ENCODE measurements at regions not wholly inside any gene's neighbourhood (a gene's known extent, or its start where the extent isn't known, plus 50 kb on each side); places are given as distances from the start of the nearest gene placed in this dataset.
"Not testable (repeated sequence)": the region's sequence is repeated elsewhere in the genome, so short reads cannot be mapped to it uniquely, and the experiment has no call there.

DNA sequence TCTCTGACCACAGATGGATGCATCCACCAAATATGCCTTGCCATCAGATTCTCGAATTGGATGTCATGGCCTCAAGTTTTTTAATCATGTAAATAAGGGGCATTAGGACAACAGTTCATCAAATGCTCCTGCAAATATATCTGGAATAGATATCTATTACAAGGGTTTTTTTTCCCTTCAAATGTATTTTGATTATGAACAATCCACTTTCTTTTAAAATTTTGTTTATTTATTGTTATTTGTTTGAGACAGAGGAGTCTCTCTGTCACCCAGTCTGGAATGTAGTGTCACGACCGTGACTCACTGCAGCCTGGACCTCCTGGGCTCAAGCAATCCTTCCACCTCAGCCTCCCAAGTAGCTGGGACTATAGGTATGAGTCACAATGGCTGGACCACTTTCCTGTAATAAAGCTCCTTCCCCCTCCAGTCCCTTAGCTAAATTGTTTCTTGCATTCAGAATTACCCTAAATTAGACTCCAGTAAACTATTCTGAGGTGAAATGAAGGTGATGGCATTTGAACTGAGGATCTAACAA, 1412.1 kb downstream of the EFNA5 start:
- no peaks in the 10 kb centered on the region for H3K4me1 ChIP-seq
- peaks cover 0 to 11% (median 0%) of the 10 kb centered on the region in 11 donors for H3K9me3 ChIP-seq
- TF ChIP-seq, protein P1, sequence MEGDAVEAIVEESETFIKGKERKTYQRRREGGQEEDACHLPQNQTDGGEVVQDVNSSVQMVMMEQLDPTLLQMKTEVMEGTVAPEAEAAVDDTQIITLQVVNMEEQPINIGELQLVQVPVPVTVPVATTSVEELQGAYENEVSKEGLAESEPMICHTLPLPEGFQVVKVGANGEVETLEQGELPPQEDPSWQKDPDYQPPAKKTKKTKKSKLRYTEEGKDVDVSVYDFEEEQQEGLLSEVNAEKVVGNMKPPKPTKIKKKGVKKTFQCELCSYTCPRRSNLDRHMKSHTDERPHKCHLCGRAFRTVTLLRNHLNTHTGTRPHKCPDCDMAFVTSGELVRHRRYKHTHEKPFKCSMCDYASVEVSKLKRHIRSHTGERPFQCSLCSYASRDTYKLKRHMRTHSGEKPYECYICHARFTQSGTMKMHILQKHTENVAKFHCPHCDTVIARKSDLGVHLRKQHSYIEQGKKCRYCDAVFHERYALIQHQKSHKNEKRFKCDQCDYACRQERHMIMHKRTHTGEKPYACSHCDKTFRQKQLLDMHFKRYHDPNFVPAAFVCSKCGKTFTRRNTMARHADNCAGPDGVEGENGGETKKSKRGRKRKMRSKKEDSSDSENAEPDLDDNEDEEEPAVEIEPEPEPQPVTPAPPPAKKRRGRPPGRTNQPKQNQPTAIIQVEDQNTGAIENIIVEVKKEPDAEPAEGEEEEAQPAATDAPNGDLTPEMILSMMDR (IDR thresholded peaks at IDR 0.05): no peak

DNA sequence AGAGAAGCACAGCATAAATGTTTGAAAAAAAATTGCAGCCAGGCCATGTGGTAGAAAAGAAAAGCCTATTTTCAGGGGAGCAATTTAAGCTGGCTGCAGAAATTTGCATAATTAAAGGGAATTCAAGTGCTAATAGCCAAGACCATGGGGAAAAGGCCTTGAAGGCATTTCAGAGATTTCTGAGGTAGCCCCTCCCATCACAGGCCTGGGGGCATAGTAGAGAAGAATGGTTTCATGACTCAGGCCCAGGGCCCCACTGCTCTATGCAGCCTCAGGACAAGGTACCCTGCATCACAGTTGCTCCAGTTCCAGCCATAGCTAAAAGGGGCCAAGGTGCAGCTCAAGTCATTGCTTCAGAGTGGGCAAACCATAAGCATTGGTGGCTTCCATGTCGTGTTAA, 1416.0 kb downstream of the EFNA5 start:
- 74 to 81% methylated on average over 1 of the region's 1 CpG for WGBS, 2 donors
- DNase-seq (no peak), ATAC-seq (no peak)
- H3K27me3 ChIP-seq: no peaks in the 10 kb centered on the region
- TF ChIP-seq, protein P1 (IDR thresholded peaks at IDR 0.05): no peak
- no peaks in the 10 kb centered on the region for H3K4me1 ChIP-seq
- intact Hi-C loops (cut with DNase I): no loop called here
- H3K27ac ChIP-seq: no peak overlapping the region
- peaks cover 0 to 11% (median 0%) of the 10 kb centered on the region in 11 donors for H3K9me3 ChIP-seq
- no peaks in the 10 kb centered on the region for H3K36me3 ChIP-seq
- no peak overlapping the region for H3K4me3 ChIP-seq

More for the DNA sequence above, 1412.1 kb downstream of the EFNA5 start:
- no peak for ATAC-seq
- Histone ChIP-seq H3K27ac (no peak overlapping the region), H3K36me3 (no peaks in the 10 kb centered on the region), H3K27me3 (no peaks in the 10 kb centered on the region), H3K4me3 (no peak overlapping the region)
- no peak for DNase-seq
- intact Hi-C loops (cut with DNase I): no loop called here
- 79 to 90% methylated on average over 3 of the region's 3 CpGs for WGBS, 2 donors

DNA sequence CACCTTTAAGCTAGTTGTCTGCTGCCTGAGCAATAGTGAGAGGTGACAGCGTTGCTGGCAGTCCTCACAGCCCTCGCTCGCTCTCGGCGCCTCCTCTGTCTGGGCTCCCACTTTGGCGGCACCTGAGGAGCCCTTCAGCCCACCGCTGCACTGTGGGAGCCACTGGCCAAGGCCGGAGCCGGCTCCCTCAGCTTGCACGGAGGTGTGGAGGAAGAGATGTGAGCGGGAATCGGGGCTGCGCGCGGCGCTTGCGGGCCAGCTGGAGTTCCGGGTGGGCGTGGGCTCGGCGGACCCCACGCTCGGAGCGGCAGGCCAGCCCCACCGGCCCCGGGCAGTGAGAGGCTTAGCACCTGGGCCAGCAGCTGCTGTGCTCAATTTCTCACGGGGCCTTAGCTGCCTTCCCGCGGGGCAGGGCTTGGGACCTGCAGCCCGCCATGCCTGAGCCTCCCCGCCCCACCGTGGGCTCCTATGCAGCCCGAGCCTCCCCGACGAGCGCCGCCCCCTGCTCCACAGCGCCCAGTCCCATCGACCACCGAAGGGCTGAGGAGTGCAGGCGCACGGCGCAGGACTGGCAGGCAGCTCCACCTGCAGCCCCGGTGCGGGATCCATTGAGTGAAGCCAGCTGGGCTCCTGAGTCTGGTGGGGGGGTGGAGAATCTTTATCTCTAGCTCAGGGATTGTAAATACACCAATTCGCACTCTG, 1424.5 kb downstream of the EFNA5 start:
- intact Hi-C loops (cut with DNase I); H3K4me1 ChIP-seq; H3K36me3 ChIP-seq; ATAC-seq; H3K9me3 ChIP-seq; H3K27ac ChIP-seq; H3K4me3 ChIP-seq; H3K27me3 ChIP-seq; DNase-seq: not testable (repeated sequence)
- 88 to 90% methylated on average over 46 of the region's 46 CpGs for WGBS, 2 donors

DNA sequence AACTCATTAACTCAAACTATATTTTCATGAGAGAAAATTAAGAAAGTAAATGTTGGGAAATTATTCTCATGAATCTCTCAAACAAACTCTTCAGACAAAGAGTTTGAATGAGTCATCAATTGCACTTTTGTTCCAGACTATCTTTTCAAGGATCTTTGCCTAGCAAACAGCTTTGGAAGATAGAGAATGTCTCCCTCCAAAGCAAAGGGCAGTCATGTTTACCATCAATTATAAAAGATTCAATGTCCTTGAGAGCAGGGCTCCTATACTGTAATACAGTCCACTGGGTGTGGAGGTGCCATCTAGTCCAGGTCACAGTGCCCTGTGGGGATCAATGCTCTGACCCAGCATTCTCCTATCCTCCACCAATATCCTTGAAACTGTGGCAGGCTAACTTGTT, 1429.3 kb downstream of the EFNA5 start:
- no peak for DNase-seq
- Histone ChIP-seq H3K27me3 (no peaks in the 10 kb centered on the region), H3K9me3 (peaks cover 0 to 8% (median 0%) of the 10 kb centered on the region in 11 donors), H3K4me1 (no peaks in the 10 kb centered on the region), H3K4me3 (no peak overlapping the region), H3K36me3 (no peaks in the 10 kb centered on the region), H3K27ac (no peak overlapping the region)
- no peak for ATAC-seq
- intact Hi-C loops (cut with DNase I): no loop called here
- TF ChIP-seq, protein P1 (IDR thresholded peaks at IDR 0.05): no peak

DNA sequence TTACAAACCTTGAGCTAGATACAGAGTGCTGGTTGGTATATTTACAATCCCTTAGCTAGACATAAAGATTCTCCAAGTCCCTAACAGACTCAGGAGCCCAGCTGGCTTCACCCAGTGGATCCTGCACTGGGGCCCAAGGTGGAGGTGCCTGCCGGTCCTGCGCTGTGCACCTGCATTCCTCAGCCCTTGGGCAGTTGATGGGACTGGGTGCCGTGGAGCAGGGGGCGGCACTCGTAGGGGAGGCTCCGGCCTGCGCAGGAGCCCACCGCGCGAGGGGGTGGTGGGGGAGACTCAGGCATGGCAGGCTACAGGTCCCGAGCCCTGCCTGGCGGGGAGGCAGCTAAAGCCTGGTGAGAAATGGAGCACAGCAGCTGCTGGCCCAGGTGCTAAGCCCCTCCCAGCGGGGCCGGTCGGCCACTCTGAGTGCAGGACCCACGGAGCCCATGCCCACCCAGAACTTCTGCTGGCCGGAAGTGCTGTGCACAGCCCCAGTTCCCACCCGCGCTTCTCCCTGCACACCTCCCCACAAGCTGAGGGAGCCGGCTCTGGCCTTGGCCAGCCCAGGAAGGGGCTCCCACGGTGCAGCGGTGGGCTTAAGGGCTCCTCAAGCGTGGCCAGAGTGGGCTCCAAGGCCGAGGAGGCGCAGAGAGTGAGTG, 1464.7 kb downstream of the EFNA5 start:
- H3K36me3 ChIP-seq: no peaks in the 10 kb centered on the region
- peaks cover 0 to 11% (median 0%) of the 10 kb centered on the region in 11 donors for H3K9me3 ChIP-seq
- intact Hi-C loops (cut with DNase I): no loop called here
- WGBS, 2 donors: 89 to 96% methylated on average over 25 of the region's 25 CpGs
- H3K27ac ChIP-seq: no peak overlapping the region
- TF ChIP-seq, protein P1 (IDR thresholded peaks at IDR 0.05): no peak
- H3K4me1 ChIP-seq: no peaks in the 10 kb centered on the region
- no peaks in the 10 kb centered on the region for H3K27me3 ChIP-seq
- no peak overlapping the region for H3K4me3 ChIP-seq
- no peak for DNase-seq
- no peak for ATAC-seq
